ENCODE measurements at regions not wholly inside any gene's neighbourhood (a gene's known extent, or its start where the extent isn't known, plus 50 kb on each side); places are given as distances from the start of the nearest gene placed in this dataset.

GRCh38 chr18:10240973-10241372 is 213.5 kb upstream of the APCDD1 start:
- TF ChIP-seq EZH2 (IDR thresholded peaks at IDR 0.05; ENCODE audit: borderline replicate concordance) (no peak), CTCF (IDR thresholded peaks at IDR 0.05; ENCODE audit: poor library complexity) (no peak), EZH2phosphoT487 (IDR thresholded peaks at IDR 0.05; ENCODE audit: low read depth, severe bottlenecking, unreplicated experiment) (no peak)
- no peaks in the 10 kb centered on the region for H3K27me3 ChIP-seq
- H3K4me1 ChIP-seq (ENCODE audit: insufficient read depth): peaks cover 23% of the 10 kb centered on the region
- no peak overlapping the region for H3K4me3 ChIP-seq
- DNase-seq (ENCODE audit: low spot score): no peak
- H3K79me2 ChIP-seq: no peaks in the 10 kb centered on the region
- 81% methylated on average over 2 of the region's 2 CpGs for WGBS (ENCODE audit: low lambda C conversion rate, missing lambda C conversion rate)
- H3K9me3 ChIP-seq (ENCODE audit: low read depth): no peaks in the 10 kb centered on the region
- no peak overlapping the region for H2AFZ ChIP-seq
- no peak overlapping the region for H3K4me2 ChIP-seq
- H3K36me3 ChIP-seq (replicated peaks; ENCODE audit: insufficient read depth, low read depth): no peaks in the 10 kb centered on the region
- no peak overlapping the region for H3K27ac ChIP-seq
- H3K9me2 ChIP-seq (replicated peaks; ENCODE audit: insufficient read depth): no peaks in the 10 kb centered on the region
- H4K20me1 ChIP-seq (ENCODE audit: insufficient read depth, poor library complexity, severe bottlenecking): no peaks in the 10 kb centered on the region

GRCh38 chr18:10241579-10241978 is 212.9 kb upstream of the APCDD1 start:
- no peak for DNase-seq (ENCODE audit: low spot score)

GRCh38 chr18:10242936-10243680 is 211.3 kb upstream of the APCDD1 start:
- H3K9me3 ChIP-seq (ENCODE audit: low read depth): no peaks in the 10 kb centered on the region
- WGBS (ENCODE audit: low lambda C conversion rate, missing lambda C conversion rate): 57% methylated on average over 7 of the region's 7 CpGs
- no peak for TF ChIP-seq EZH2 (IDR thresholded peaks at IDR 0.05; ENCODE audit: borderline replicate concordance)
- TF ChIP-seq EZH2phosphoT487 (IDR thresholded peaks at IDR 0.05; ENCODE audit: low read depth, severe bottlenecking, unreplicated experiment): no peak
- TF ChIP-seq CTCF (IDR thresholded peaks at IDR 0.05; ENCODE audit: poor library complexity): no peak
- H3K36me3 ChIP-seq (replicated peaks; ENCODE audit: insufficient read depth, low read depth): no peaks in the 10 kb centered on the region
- H3K4me3 ChIP-seq: no peak overlapping the region
- H3K4me1 ChIP-seq (ENCODE audit: insufficient read depth): peaks cover 31% of the 10 kb centered on the region
- H2AFZ ChIP-seq: no peak overlapping the region
- H3K4me2 ChIP-seq: no peak overlapping the region
- no peaks in the 10 kb centered on the region for H3K9me2 ChIP-seq (replicated peaks; ENCODE audit: insufficient read depth)
- no peaks in the 10 kb centered on the region for H3K27me3 ChIP-seq
- H4K20me1 ChIP-seq (ENCODE audit: insufficient read depth, poor library complexity, severe bottlenecking): no peaks in the 10 kb centered on the region
- H3K79me2 ChIP-seq: no peaks in the 10 kb centered on the region
- no peak overlapping the region for H3K27ac ChIP-seq
- peak; percentile 42 for DNase-seq (ENCODE audit: low spot score)

More at GRCh38 chr18:10241579-10241978, 212.9 kb upstream of the APCDD1 start:
- no peaks in the 10 kb centered on the region for H3K79me2 ChIP-seq
- no peak for TF ChIP-seq EZH2 (IDR thresholded peaks at IDR 0.05; ENCODE audit: borderline replicate concordance)
- TF ChIP-seq CTCF (IDR thresholded peaks at IDR 0.05; ENCODE audit: poor library complexity): no peak
- TF ChIP-seq EZH2phosphoT487 (IDR thresholded peaks at IDR 0.05; ENCODE audit: low read depth, severe bottlenecking, unreplicated experiment): no peak
- no peak overlapping the region for H3K4me3 ChIP-seq
- H3K4me1 ChIP-seq (ENCODE audit: insufficient read depth): peaks cover 23% of the 10 kb centered on the region
- no peaks in the 10 kb centered on the region for H3K27me3 ChIP-seq
- H3K9me3 ChIP-seq (ENCODE audit: low read depth): no peaks in the 10 kb centered on the region
- H3K9me2 ChIP-seq (replicated peaks; ENCODE audit: insufficient read depth): no peaks in the 10 kb centered on the region
- H4K20me1 ChIP-seq (ENCODE audit: insufficient read depth, poor library complexity, severe bottlenecking): no peaks in the 10 kb centered on the region
- H3K4me2 ChIP-seq: no peak overlapping the region
- H3K36me3 ChIP-seq (replicated peaks; ENCODE audit: insufficient read depth, low read depth): no peaks in the 10 kb centered on the region
- no peak overlapping the region for H3K27ac ChIP-seq
- no peak overlapping the region for H2AFZ ChIP-seq
- 80% methylated on average over 1 of the region's 1 CpG for WGBS (ENCODE audit: low lambda C conversion rate, missing lambda C conversion rate)

All from hepatocyte (in vitro differentiated cells).